NCI-H1930 (cell line): ENCODE measurements at regions not wholly inside any gene's neighbourhood (a gene's known extent, or its start where the extent isn't known, plus 50 kb on each side); places are given as distances from the start of the nearest gene placed in this dataset.
"Not testable (repeated sequence)": the region's sequence is repeated elsewhere in the genome, so short reads cannot be mapped to it uniquely, and the experiment has no call there.

Experiments
- DNase-seq, 2 experiments: peaks; one replicate each; lab custom pipeline; 2025; lab: John Stamatoyannopoulos, UW

GRCh38 chr10:44176311-44176710 lies 208.6 kb downstream of the CXCL12 start:
- no peak for DNase-seq

- no peak for DNase-seq
Measured at GRCh38 chr10:44173608-44173894, 211.3 kb downstream of the CXCL12 start.

GRCh38 chr10:44172883-44173607 lies 211.9 kb downstream of the CXCL12 start:
- no peak for DNase-seq

- DNase-seq: no peak
Measured at GRCh38 chr10:44171765-44172164, 213.1 kb downstream of the CXCL12 start.

GRCh38 chr10:44168478-44168877 lies 216.4 kb downstream of the CXCL12 start:
- no peak for DNase-seq

GRCh38 chr10:44167752-44168151 lies 217.1 kb downstream of the CXCL12 start:
- DNase-seq: no peak

- DNase-seq: no peak
Measured at GRCh38 chr10:44166441-44166840, 218.5 kb downstream of the CXCL12 start.

GRCh38 chr10:44164251-44164956 lies 220.5 kb downstream of the CXCL12 start:
- no peak for DNase-seq

- DNase-seq: no peak
Measured at GRCh38 chr10:44161184-44161583, 223.7 kb downstream of the CXCL12 start.

GRCh38 chr10:44157574-44157973 lies 227.3 kb downstream of the CXCL12 start:
- no peak for DNase-seq

GRCh38 chr10:44154956-44155355 lies 229.9 kb downstream of the CXCL12 start:
- DNase-seq: no peak

GRCh38 chr10:44153918-44154670 lies 230.8 kb downstream of the CXCL12 start:
- DNase-seq: no peak

- DNase-seq: no peak
Measured at GRCh38 chr10:44143556-44143955, 241.3 kb downstream of the CXCL12 start.

GRCh38 chr10:44132361-44133289 lies 252.3 kb downstream of the CXCL12 start:
- DNase-seq: no peak

- DNase-seq: no peak
Measured at GRCh38 chr10:44126291-44126717, 258.6 kb downstream of the CXCL12 start.

- no peak for DNase-seq
Measured at GRCh38 chr10:44125879-44126278, 259.0 kb downstream of the CXCL12 start.

GRCh38 chr10:44118500-44118899 lies 266.4 kb downstream of the CXCL12 start:
- no peak for DNase-seq

- no peak for DNase-seq
Measured at GRCh38 chr10:44116474-44116873, 268.4 kb downstream of the CXCL12 start.

- no peak for DNase-seq
Measured at GRCh38 chr10:44115516-44115915, 269.4 kb downstream of the CXCL12 start.

GRCh38 chr10:44114441-44114840 lies 270.5 kb downstream of the CXCL12 start:
- no peak for DNase-seq

- DNase-seq: not testable (repeated sequence)
Measured at GRCh38 chr10:44112280-44112679, 272.6 kb downstream of the CXCL12 start.

- DNase-seq: no peak
Measured at GRCh38 chr10:44105696-44106095, 279.2 kb downstream of the CXCL12 start.
